Gastroesophageal sphincter (tissue), 3 donors: ENCODE measurements at regions not wholly inside any gene's neighbourhood (a gene's known extent, or its start where the extent isn't known, plus 50 kb on each side); places are given as distances from the start of the nearest gene placed in this dataset.

ENCODE experiments used
- EP300 ChIP-seq: sonication (generic); formaldehyde crosslinking; IDR thresholded peaks from one replicate; pipeline ENCODE4 v1.6.1; 2017; ENCODE audit warnings: antibody characterized with exemption, mild to moderate bottlenecking
- POLR2A ChIP-seq, 2 donors: fragments of 450-650 bp; IDR thresholded peaks; one replicate each; pipeline ENCODE4 v1.6.1; 2017; ENCODE audit warnings: antibody characterized with exemption in 2 of 2, mild to moderate bottlenecking in 2 of 2, moderate library complexity in 1 of 2
- POLR2AphosphoS5 ChIP-seq: sonication (generic); formaldehyde crosslinking; IDR thresholded peaks from one replicate; pipeline ENCODE4 v1.6.1; 2017; ENCODE audit warnings: antibody characterized with exemption
- TF ChIP-seq, protein P1 (sequence below), 4 experiments: fragments of 200-600 bp in 2 of 4; fragments of 450-650 bp in 2 of 4; sonication (generic) in 1 of 4; IDR thresholded peaks; one replicate each; pipeline ENCODE4 v1.5.1; 2017 to 2019; ENCODE audit warnings: antibody characterized with exemption in 4 of 4, mild to moderate bottlenecking in 2 of 4, moderate library complexity in 2 of 4

DNA sequence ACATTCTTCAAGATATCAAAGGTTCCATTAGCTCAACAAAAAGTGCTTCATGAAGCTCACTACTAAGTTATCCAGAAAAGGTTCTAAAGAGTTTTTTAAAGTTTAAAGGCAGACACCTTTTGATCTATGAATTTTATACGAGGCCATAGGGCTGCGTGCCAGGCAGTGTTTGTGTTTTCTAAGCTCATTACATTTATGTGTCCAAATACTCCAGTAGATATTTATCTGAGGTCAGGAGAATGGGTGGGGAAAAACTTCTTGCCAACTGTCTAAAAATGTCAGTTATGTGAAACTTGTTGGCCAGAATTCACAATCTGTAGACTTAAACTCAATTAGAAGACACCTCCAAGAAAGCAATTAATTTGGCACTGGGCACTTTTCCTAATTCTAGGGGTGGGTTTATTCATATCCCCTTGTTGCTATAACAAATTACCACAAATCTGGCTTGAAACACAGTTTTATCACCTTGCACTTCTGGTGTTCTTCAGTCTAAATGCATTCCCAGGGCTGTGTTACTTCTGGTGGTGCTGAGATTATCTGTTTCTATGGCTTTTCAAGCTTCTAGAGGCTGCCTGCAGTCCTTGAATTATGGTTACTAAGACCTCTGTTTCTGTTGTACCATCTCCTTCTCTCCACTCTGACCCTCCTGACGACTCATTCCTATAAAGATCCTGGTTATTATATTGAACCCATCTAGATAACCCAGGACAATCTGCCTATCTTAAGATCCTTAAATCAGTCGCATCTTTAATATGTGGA is 1030.4 kb upstream of the CNTN5 start:
- TF ChIP-seq, protein P1, sequence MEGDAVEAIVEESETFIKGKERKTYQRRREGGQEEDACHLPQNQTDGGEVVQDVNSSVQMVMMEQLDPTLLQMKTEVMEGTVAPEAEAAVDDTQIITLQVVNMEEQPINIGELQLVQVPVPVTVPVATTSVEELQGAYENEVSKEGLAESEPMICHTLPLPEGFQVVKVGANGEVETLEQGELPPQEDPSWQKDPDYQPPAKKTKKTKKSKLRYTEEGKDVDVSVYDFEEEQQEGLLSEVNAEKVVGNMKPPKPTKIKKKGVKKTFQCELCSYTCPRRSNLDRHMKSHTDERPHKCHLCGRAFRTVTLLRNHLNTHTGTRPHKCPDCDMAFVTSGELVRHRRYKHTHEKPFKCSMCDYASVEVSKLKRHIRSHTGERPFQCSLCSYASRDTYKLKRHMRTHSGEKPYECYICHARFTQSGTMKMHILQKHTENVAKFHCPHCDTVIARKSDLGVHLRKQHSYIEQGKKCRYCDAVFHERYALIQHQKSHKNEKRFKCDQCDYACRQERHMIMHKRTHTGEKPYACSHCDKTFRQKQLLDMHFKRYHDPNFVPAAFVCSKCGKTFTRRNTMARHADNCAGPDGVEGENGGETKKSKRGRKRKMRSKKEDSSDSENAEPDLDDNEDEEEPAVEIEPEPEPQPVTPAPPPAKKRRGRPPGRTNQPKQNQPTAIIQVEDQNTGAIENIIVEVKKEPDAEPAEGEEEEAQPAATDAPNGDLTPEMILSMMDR (IDR thresholded peaks at IDR 0.05) = no peak
- TF ChIP-seq POLR2A (IDR thresholded peaks at IDR 0.05) (no peak), EP300 (no peak), POLR2AphosphoS5 (no peak)
